SK-N-SH treated with all-trans-retinoic acid at 6 μM for 48 hours (cell line): ENCODE measurements at regions not wholly inside any gene's neighbourhood (a gene's known extent, or its start where the extent isn't known, plus 50 kb on each side); places are given as distances from the start of the nearest gene placed in this dataset.

Experiments
- ATAC-seq: fragments of 200-7000 bp; cut with Tn5 transposase; 3 replicates; pipeline ENCODE4 v1.9.1; 2020; ENCODE audit warnings: mild to moderate bottlenecking, moderate library complexity
- ARNTL ChIP-seq: fragments of 450-650 bp; formaldehyde crosslinking; IDR thresholded peaks from 2 replicates; pipeline ENCODE4 v1.5.0; 2020; ENCODE audit warnings: low read depth, mild to moderate bottlenecking, moderate library complexity, borderline replicate concordance
- CSDC2 ChIP-seq: fragments of 250-450 bp; sonication (Bioruptor Pico); IDR thresholded peaks from 2 replicates; pipeline ENCODE4 v1.5.0; 2020; ENCODE audit warnings: mild to moderate bottlenecking, moderate library complexity
- CSRNP3 ChIP-seq: fragments of 250-450 bp; sonication (Bioruptor Pico); IDR thresholded peaks from 2 replicates; pipeline ENCODE4 v1.5.1; 2021; ENCODE audit warnings: mild to moderate bottlenecking, moderate library complexity
- ESRRG ChIP-seq: fragments of 250-450 bp; sonication (Bioruptor Pico); IDR thresholded peaks from 2 replicates; pipeline ENCODE4 v1.6.1; 2021; ENCODE audit warnings: mild to moderate bottlenecking
- GLIS3 ChIP-seq: fragments of 250-450 bp; sonication (Bioruptor Pico); IDR thresholded peaks from 2 replicates; pipeline ENCODE4 v1.5.0; 2020; ENCODE audit warnings: mild to moderate bottlenecking, moderate library complexity
- OSR1 ChIP-seq: fragments of 250-450 bp; sonication (Bioruptor Pico); IDR thresholded peaks from 2 replicates; pipeline ENCODE4 v1.8.0; 2022; ENCODE audit warnings: moderate library complexity, mild to moderate bottlenecking, inconsistent platforms
- PATZ1 ChIP-seq: fragments of 250-450 bp; sonication (Bioruptor Pico); IDR thresholded peaks from 2 replicates; pipeline ENCODE4 v1.8.0; 2020; ENCODE audit warnings: mild to moderate bottlenecking, moderate library complexity, borderline replicate concordance
- POU6F1 ChIP-seq: fragments of 250-450 bp; sonication (Bioruptor Pico); IDR thresholded peaks from 2 replicates; pipeline ENCODE4 v1.8.0; 2021; ENCODE audit warnings: low read depth, mild to moderate bottlenecking, moderate library complexity, borderline replicate concordance
- PPARA ChIP-seq: fragments of 250-450 bp; sonication (Bioruptor Pico); IDR thresholded peaks from 2 replicates; pipeline ENCODE4 v1.5.0; 2020; ENCODE audit warnings: mild to moderate bottlenecking, borderline replicate concordance
- RARB ChIP-seq: fragments of 250-450 bp; sonication (Bioruptor Pico); IDR thresholded peaks from 2 replicates; pipeline ENCODE4 v1.8.0; 2021; ENCODE audit warnings: mild to moderate bottlenecking, moderate library complexity
- SNAI2 ChIP-seq: fragments of 250-450 bp; sonication (Bioruptor Pico); IDR thresholded peaks from 2 replicates; pipeline ENCODE4 v1.5.0; 2020; ENCODE audit warnings: mild to moderate bottlenecking, moderate library complexity
- TCF4 ChIP-seq: fragments of 250-450 bp; sonication (Bioruptor Pico); IDR thresholded peaks from 2 replicates; pipeline ENCODE4 v1.8.0; 2021; ENCODE audit warnings: mild to moderate bottlenecking, moderate library complexity, borderline replicate concordance
- TOX ChIP-seq: fragments of 250-450 bp; sonication (Bioruptor Pico); IDR thresholded peaks from 2 replicates; pipeline ENCODE4 v1.8.0; 2021; ENCODE audit warnings: mild to moderate bottlenecking, moderate library complexity, borderline replicate concordance
- ZC3H10 ChIP-seq: fragments of 250-450 bp; sonication (Bioruptor Pico); IDR thresholded peaks from 2 replicates; pipeline ENCODE4 v1.5.1; 2021; ENCODE audit warnings: mild to moderate bottlenecking, moderate library complexity
- ZFP3 ChIP-seq: fragments of 250-450 bp; sonication (Bioruptor Pico); IDR thresholded peaks from 2 replicates; pipeline ENCODE4 v1.5.0; 2020; ENCODE audit warnings: mild to moderate bottlenecking, moderate library complexity
- ZFP30 ChIP-seq: fragments of 450-650 bp; formaldehyde crosslinking; IDR thresholded peaks from 2 replicates; pipeline ENCODE4 v1.5.0; 2022; ENCODE audit warnings: mild to moderate bottlenecking, moderate library complexity
- ZNF565 ChIP-seq: fragments of 450-650 bp; formaldehyde crosslinking; conservative IDR thresholded peaks from 2 replicates; pipeline ENCODE4 v1.5.0; 2020; ENCODE audit warnings: low read depth, mild to moderate bottlenecking, moderate library complexity
- ZNF8 ChIP-seq: fragments of 450-650 bp; formaldehyde crosslinking; IDR thresholded peaks from 2 replicates; pipeline ENCODE4 v1.5.0; 2020; ENCODE audit warnings: mild to moderate bottlenecking, moderate library complexity
- TF ChIP-seq, protein P1 (sequence below): fragments of 250-450 bp; sonication (Bioruptor Pico); IDR thresholded peaks from 2 replicates; pipeline ENCODE4 v1.5.1; 2020; ENCODE audit warnings: low read depth, mild to moderate bottlenecking, moderate library complexity

DNA sequence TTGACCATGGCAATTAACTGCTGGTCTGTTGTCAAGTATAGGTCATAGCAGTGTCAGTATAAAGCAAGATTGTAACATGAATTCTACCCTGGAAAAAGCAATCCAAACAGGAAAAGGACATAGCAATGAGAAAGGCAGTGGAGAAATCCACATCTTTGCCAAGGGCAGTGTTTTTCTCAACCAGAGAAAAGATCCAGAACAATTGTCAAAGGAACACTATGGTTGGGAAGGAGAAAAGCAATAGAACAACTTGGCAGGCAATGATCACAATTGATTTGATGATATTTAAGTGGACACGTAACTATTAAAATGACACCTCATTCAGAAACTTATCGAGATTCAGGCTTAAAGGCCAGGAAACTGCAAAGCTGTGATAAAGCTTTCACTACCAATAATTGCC lies 271.1 kb downstream of the DIPK2A start (continued):
- TF ChIP-seq ARNTL (CRISPR knock-in tag) = no peak

- ATAC-seq = no peak
Measured at GRCh38 chr3:144244662-144245061, 273.0 kb downstream of the DIPK2A start.

GRCh38 chr3:144252896-144253295 lies 281.3 kb downstream of the DIPK2A start:
- ATAC-seq = no peak
- no peak for TF ChIP-seq ZNF8 (CRISPR knock-in tag)
- TF ChIP-seq, all 23 proteins: peak for 0

More at GRCh38 chr3:144244662-144245061, 273.0 kb downstream of the DIPK2A start:
- no peak for TF ChIP-seq ZFP3 (CRISPR knock-in tag)
- TF ChIP-seq PPARA (CRISPR knock-in tag) = no peak
- TF ChIP-seq ZC3H10 = no peak
- no peak for TF ChIP-seq PATZ1 (CRISPR knock-in tag)
- no peak for TF ChIP-seq ZNF565

GRCh38 chr3:144257381-144257780 lies 285.8 kb downstream of the DIPK2A start:
- TF ChIP-seq TOX (CRISPR knock-in tag) = no peak
- no peak for TF ChIP-seq CSRNP3 (CRISPR knock-in tag)
- no peak for TF ChIP-seq SNAI2
- TF ChIP-seq ESRRG (CRISPR knock-in tag) = no peak
- TF ChIP-seq, all 23 proteins: peak for 0
- no peak for ATAC-seq

DNA sequence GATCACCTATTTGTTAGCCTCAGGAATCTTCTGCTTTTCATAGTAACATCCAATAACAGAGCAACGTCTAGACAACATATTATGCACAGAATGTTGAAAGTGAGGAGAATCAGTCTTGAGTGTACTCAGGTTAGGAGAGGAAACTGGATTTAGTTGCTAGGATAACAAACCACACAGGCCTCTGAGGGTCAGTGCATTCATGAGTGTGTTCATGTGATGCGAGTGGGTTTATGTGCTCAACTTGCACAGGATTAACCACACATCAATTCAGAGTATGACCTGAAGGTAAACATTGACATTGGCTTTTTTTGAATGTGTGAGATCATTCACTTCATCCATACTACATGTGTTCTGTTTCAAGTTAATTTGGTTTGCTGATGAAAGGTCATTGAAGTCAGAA lies 287.6 kb downstream of the DIPK2A start:
- no peak for TF ChIP-seq TCF4 (CRISPR knock-in tag)
- TF ChIP-seq PPARA (CRISPR knock-in tag) = no peak
- TF ChIP-seq RARB (CRISPR knock-in tag) = no peak
- no peak for TF ChIP-seq ZFP3 (CRISPR knock-in tag)
- TF ChIP-seq ZC3H10 = no peak
- TF ChIP-seq ZNF565 = no peak
- TF ChIP-seq ARNTL (CRISPR knock-in tag) = no peak
- no peak for ATAC-seq

DNA sequence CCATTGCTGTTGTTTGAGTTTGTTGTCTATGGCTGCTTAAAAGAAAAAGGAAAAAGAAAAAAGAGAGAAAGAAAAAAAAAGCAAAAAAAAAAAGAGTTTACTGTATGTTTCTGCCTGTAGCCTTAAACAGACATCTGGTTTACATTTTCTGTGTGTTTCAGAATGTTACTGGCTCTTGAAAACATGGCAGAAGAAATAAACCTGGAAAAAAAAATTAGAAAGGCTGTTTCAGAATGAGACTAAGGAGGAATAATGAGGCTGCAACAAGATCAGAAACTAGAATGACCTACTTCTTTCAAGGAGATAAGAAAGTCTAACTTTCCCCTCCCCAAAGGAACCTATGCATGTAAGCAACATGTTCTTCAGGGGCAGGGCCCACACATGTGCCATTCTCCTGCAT lies 292.1 kb downstream of the DIPK2A start:
- TF ChIP-seq CSDC2 (CRISPR knock-in tag) = no peak
- TF ChIP-seq ZFP30 = no peak
- no peak for TF ChIP-seq PPARA (CRISPR knock-in tag)
- TF ChIP-seq OSR1 (CRISPR knock-in tag) = no peak
- no peak for TF ChIP-seq TCF4 (CRISPR knock-in tag)
- TF ChIP-seq, protein P1, sequence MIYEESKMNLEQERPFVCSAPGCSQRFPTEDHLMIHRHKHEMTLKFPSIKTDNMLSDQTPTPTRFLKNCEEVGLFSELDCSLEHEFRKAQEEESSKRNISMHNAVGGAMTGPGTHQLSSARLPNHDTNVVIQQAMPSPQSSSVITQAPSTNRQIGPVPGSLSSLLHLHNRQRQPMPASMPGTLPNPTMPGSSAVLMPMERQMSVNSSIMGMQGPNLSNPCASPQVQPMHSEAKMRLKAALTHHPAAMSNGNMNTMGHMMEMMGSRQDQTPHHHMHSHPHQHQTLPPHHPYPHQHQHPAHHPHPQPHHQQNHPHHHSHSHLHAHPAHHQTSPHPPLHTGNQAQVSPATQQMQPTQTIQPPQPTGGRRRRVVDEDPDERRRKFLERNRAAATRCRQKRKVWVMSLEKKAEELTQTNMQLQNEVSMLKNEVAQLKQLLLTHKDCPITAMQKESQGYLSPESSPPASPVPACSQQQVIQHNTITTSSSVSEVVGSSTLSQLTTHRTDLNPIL (CRISPR knock-in tag) = no peak
- no peak for TF ChIP-seq POU6F1 (CRISPR knock-in tag)
- TF ChIP-seq ZNF565 = no peak
- no peak for TF ChIP-seq ZC3H10
- TF ChIP-seq CSRNP3 (CRISPR knock-in tag) = no peak
- TF ChIP-seq PATZ1 (CRISPR knock-in tag) = no peak
- TF ChIP-seq GLIS3 (CRISPR knock-in tag) = no peak
- no peak for TF ChIP-seq ZNF8 (CRISPR knock-in tag)
- TF ChIP-seq ESRRG (CRISPR knock-in tag) = no peak
- TF ChIP-seq ARNTL (CRISPR knock-in tag) = no peak
- no peak for TF ChIP-seq SNAI2
- ATAC-seq = no peak
